ENCODE measurements at regions not wholly inside any gene's neighbourhood (a gene's known extent, or its start where the extent isn't known, plus 50 kb on each side); places are given as distances from the start of the nearest gene placed in this dataset.

GRCh38 chr3:3578718-3579117, 220.5 kb upstream of the LRRN1 start:
- TF ChIP-seq CTCF (IDR thresholded peaks at IDR 0.05) (no peak), EZH2 (IDR thresholded peaks at IDR 0.05; ENCODE audit: borderline replicate concordance, insufficient read depth, low read depth, low read length, poor library complexity, severe bottlenecking) (no peak)

All from B cell (primary cell).